GM23338 (cell line): ENCODE measurements at regions not wholly inside any gene's neighbourhood (a gene's known extent, or its start where the extent isn't known, plus 50 kb on each side); places are given as distances from the start of the nearest gene placed in this dataset.

Experiments used
- ATAC-seq: fragments of 200-7000 bp; cut with Tn5 transposase; 3 replicates; pipeline ENCODE4 v1.9.1; 2020
- DNase-seq: peaks from one replicate; pipeline ENCODE4 v3.0.0-alpha.2; 2015; ENCODE audit warnings: low spot score
- H2AFZ ChIP-seq: fragments of 200-600 bp; sonication (generic); 2 replicates; pipeline ENCODE4 v1.8.0; 2016; ENCODE audit warnings: antibody characterized with exemption, mild to moderate bottlenecking, moderate library complexity
- H3F3A ChIP-seq: fragments of 200-600 bp; sonication (generic); replicated peaks from 2 replicates; pipeline ENCODE4 v1.8.0; 2017; ENCODE audit warnings: antibody characterized with exemption, mixed run types, low read depth
- H3K27ac ChIP-seq: fragments of 200-600 bp; sonication (generic); 2 replicates; pipeline ENCODE4 v1.6.1; 2016; ENCODE audit warnings: low read depth
- H3K27me3 ChIP-seq: fragments of 200-600 bp; sonication (generic); 2 replicates; pipeline ENCODE4 v1.8.0; 2016; ENCODE audit warnings: mild to moderate bottlenecking, mixed run types, moderate library complexity; ENCODE audit not compliant: insufficient read depth
- H3K36me3 ChIP-seq: fragments of 200-600 bp; sonication (generic); 2 replicates; pipeline ENCODE4 v1.8.0; 2016; ENCODE audit warnings: mild to moderate bottlenecking; ENCODE audit not compliant: insufficient read depth
- H3K4me1 ChIP-seq: fragments of 200-600 bp; sonication (generic); 2 replicates; pipeline ENCODE4 v1.8.0; 2016; ENCODE audit warnings: mild to moderate bottlenecking, moderate library complexity; ENCODE audit not compliant: insufficient read depth
- H3K4me2 ChIP-seq: fragments of 200-600 bp; sonication (generic); 2 replicates; pipeline ENCODE4 v1.7.1; 2017; ENCODE audit warnings: mixed run types
- H3K4me3 ChIP-seq: fragments of 200-600 bp; sonication (generic); 2 replicates; pipeline ENCODE4 v1.6.1; 2016; ENCODE audit warnings: mixed run types
- H3K79me2 ChIP-seq: fragments of 200-600 bp; sonication (generic); replicated peaks from 2 replicates; pipeline ENCODE4 v1.8.0; 2017; ENCODE audit warnings: mild to moderate bottlenecking; ENCODE audit not compliant: insufficient read depth
- H3K9me2 ChIP-seq: fragments of 200-600 bp; sonication (generic); 2 replicates; pipeline ENCODE4 v1.8.0; 2017; ENCODE audit not compliant: insufficient read depth
- H4K20me1 ChIP-seq: fragments of 200-600 bp; sonication (generic); replicated peaks from 2 replicates; pipeline ENCODE4 v1.8.0; 2017; ENCODE audit warnings: mild to moderate bottlenecking; ENCODE audit not compliant: insufficient read depth
- H3K27ac Mint-ChIP-seq: 2 replicates; pipeline ENCODE4 v1.8.0; 2020; ENCODE audit warnings: inconsistent platforms, mild to moderate bottlenecking, moderate library complexity, mixed read lengths
- H3K27me3 Mint-ChIP-seq: 3 replicates; pipeline ENCODE4 v1.8.0; 2022; ENCODE audit warnings: low read depth, mild to moderate bottlenecking, moderate library complexity, mixed read lengths, inconsistent platforms; ENCODE audit not compliant: insufficient read depth, poor library complexity
- H3K36me3 Mint-ChIP-seq: 3 replicates; pipeline ENCODE4 v1.8.0; 2021; ENCODE audit warnings: low read depth, mild to moderate bottlenecking, inconsistent platforms, moderate library complexity, mixed read lengths
- H3K4me1 Mint-ChIP-seq: 3 replicates; pipeline ENCODE4 v1.8.0; 2020; ENCODE audit warnings: mild to moderate bottlenecking, inconsistent platforms, mixed read lengths
- H3K4me3 Mint-ChIP-seq: 3 replicates; pipeline ENCODE4 v1.8.0; 2021; ENCODE audit warnings: moderate library complexity, mild to moderate bottlenecking, inconsistent platforms, mixed read lengths
- H3K9me3 Mint-ChIP-seq: 3 replicates; pipeline ENCODE4 v1.8.0; 2020; ENCODE audit warnings: moderate library complexity, mild to moderate bottlenecking, inconsistent platforms, mixed read lengths
- CTCF ChIP-seq, 2 experiments: fragments of 200-600 bp in 1 of 2; sonication (generic) in 1 of 2; conservative IDR thresholded peaks; 2 replicates each; pipeline versions ENCODE4 v1.5.1 to v1.6.1; 2016 to 2017; ENCODE audit warnings: antibody characterized with exemption in 2 of 2, low read depth in 2 of 2, mild to moderate bottlenecking in 2 of 2, moderate library complexity in 1 of 2
- ETS1 ChIP-seq: IDR thresholded peaks from 2 replicates; pipeline ENCODE4 v1.6.1; 2016; ENCODE audit warnings: antibody characterized with exemption
- EZH2 ChIP-seq: fragments of 200-600 bp; sonication (generic); IDR thresholded peaks from one replicate; pipeline ENCODE4 v1.8.0; 2017; ENCODE audit warnings: antibody characterized with exemption, mild to moderate bottlenecking, low read depth; ENCODE audit not compliant: unreplicated experiment
- EZH2phosphoT487 ChIP-seq: fragments of 200-600 bp; sonication (generic); IDR thresholded peaks from one replicate; pipeline ENCODE4 v1.8.1; 2018; ENCODE audit warnings: antibody characterized with exemption; ENCODE audit not compliant: unreplicated experiment
- JUNB ChIP-seq: IDR thresholded peaks from one replicate; pipeline ENCODE4 v1.6.1; 2016; ENCODE audit warnings: antibody characterized with exemption; ENCODE audit not compliant: unreplicated experiment
- POLR2AphosphoS5 ChIP-seq: IDR thresholded peaks from 2 replicates; pipeline ENCODE4 v1.6.1; 2016; ENCODE audit warnings: antibody characterized with exemption, low read depth
- REST ChIP-seq: IDR thresholded peaks from one replicate; pipeline ENCODE4 v1.6.1; 2018; ENCODE audit warnings: antibody characterized with exemption; ENCODE audit not compliant: unreplicated experiment
- ZNF114 ChIP-seq: fragments of 250-450 bp; sonication (Bioruptor Pico); IDR thresholded peaks from 2 replicates; pipeline ENCODE4 v1.5.0; 2020; ENCODE audit warnings: mild to moderate bottlenecking, moderate library complexity
- ZNF462 ChIP-seq: fragments of 250-450 bp; sonication (Bioruptor Pico); IDR thresholded peaks from 2 replicates; pipeline ENCODE4 v1.5.0; 2020; ENCODE audit warnings: mild to moderate bottlenecking, moderate library complexity

- no peak overlapping the region for H3K4me3 Mint-ChIP-seq
- no peak overlapping the region for H2AFZ ChIP-seq
- no peaks in the 10 kb centered on the region; the same call in 1 of the 3 replicates for H3K4me1 Mint-ChIP-seq
- no peaks in the 10 kb centered on the region for H4K20me1 ChIP-seq
- no peaks in the 10 kb centered on the region for H3K36me3 ChIP-seq
- ATAC-seq (peak; percentile 44; the same call in 2 of the 3 replicates), DNase-seq (peak; percentile 11)
- no peak overlapping the region for H3K4me2 ChIP-seq
- 0 out of 2 replicates have a peak, but pooled peaks cover 13% of the 10 kb centered on the region for H3K9me2 ChIP-seq
- no peaks in the 10 kb centered on the region for H3K79me2 ChIP-seq
- no peak overlapping the region for H3K4me3 ChIP-seq
- H3K27ac ChIP-seq: no peak overlapping the region
- no peaks in the 10 kb centered on the region for H3K27me3 ChIP-seq
- H3K9me3 Mint-ChIP-seq: no peaks in the 10 kb centered on the region
- peaks cover 3% of the 10 kb centered on the region for H3K27me3 Mint-ChIP-seq
- H3K4me1 ChIP-seq: no peaks in the 10 kb centered on the region
- H3K36me3 Mint-ChIP-seq: no peaks in the 10 kb centered on the region
- H3K27ac Mint-ChIP-seq: no peak overlapping the region
- peak in 1 of 2 experiments; percentile 53; a peak in 2 of 4 replicates for TF ChIP-seq CTCF (conservative IDR thresholded peaks at IDR 0.05; ENCODE audit: low read depth in 2 of 2)
- no peak for TF ChIP-seq POLR2AphosphoS5
- TF ChIP-seq REST: no peak
- no peaks in the 10 kb centered on the region for H3F3A ChIP-seq
Observed at GRCh38 chr18:7488571-7488970, 78.5 kb upstream of the PTPRM start.

GRCh38 chr18:7490104-7490503 lies 77.0 kb upstream of the PTPRM start:
- H3K4me2 ChIP-seq: no peak overlapping the region
- H3K4me1 ChIP-seq: no peaks in the 10 kb centered on the region
- Mint-ChIP-seq H3K27ac (no peak overlapping the region), H3K4me1 (no peaks in the 10 kb centered on the region; the same call in 1 of the 3 replicates), H3K27me3 (peaks cover 3% of the 10 kb centered on the region), H3K36me3 (no peaks in the 10 kb centered on the region), H3K9me3 (no peaks in the 10 kb centered on the region), H3K4me3 (no peak overlapping the region)
- no peaks in the 10 kb centered on the region for H4K20me1 ChIP-seq
- H3K79me2 ChIP-seq: no peaks in the 10 kb centered on the region
- H2AFZ ChIP-seq: no peak overlapping the region
- ATAC-seq (no peak), DNase-seq (no peak)
- no peak overlapping the region for H3K4me3 ChIP-seq
- no peak overlapping the region for H3K27ac ChIP-seq
- no peaks in the 10 kb centered on the region for H3F3A ChIP-seq
- H3K27me3 ChIP-seq: no peaks in the 10 kb centered on the region
- 0 out of 2 replicates have a peak, but pooled peaks cover 13% of the 10 kb centered on the region for H3K9me2 ChIP-seq
- H3K36me3 ChIP-seq: no peaks in the 10 kb centered on the region
- no peak for TF ChIP-seq ZNF462 (CRISPR knock-in tag)
- no peak for TF ChIP-seq ZNF114 (CRISPR knock-in tag)
- no peak for TF ChIP-seq EZH2
- no peak for TF ChIP-seq EZH2phosphoT487
- TF ChIP-seq ETS1: no peak
- TF ChIP-seq POLR2AphosphoS5: no peak
- TF ChIP-seq JUNB: no peak
